SW 1271 (cell line): ENCODE measurements at regions not wholly inside any gene's neighbourhood (a gene's known extent, or its start where the extent isn't known, plus 50 kb on each side); places are given as distances from the start of the nearest gene placed in this dataset.

ENCODE experiments used
- DNase-seq, 2 experiments: peaks; one replicate each; lab custom pipeline; 2025; lab: John Stamatoyannopoulos, UW

DNA sequence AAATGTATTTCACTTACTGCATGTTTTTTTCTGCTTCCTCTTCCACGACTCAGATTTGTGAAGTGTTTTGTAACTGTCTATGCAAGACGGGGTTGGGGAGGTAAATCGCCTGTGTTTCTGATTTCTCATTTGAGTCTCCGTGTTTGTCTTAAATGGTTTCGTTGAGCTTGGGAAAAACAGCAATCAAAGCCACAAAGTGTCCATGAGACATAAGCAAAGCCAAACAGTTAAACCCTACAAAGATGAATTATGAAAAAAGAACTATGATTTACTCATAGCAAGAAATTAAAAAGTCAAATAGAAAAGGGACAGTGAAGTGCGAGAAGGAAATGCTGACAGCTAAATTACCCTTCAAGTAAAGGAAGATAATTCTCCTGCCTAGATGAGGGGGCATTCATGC lies 164.3 kb upstream of the TMPO start:
- no peak for DNase-seq

GRCh38 chr12:98351784-98352183 lies 163.6 kb upstream of the TMPO start:
- DNase-seq = no peak

- DNase-seq = peak; percentile 53 to 77
Observed at GRCh38 chr12:98352218-98352811, 163.1 kb upstream of the TMPO start.

DNA sequence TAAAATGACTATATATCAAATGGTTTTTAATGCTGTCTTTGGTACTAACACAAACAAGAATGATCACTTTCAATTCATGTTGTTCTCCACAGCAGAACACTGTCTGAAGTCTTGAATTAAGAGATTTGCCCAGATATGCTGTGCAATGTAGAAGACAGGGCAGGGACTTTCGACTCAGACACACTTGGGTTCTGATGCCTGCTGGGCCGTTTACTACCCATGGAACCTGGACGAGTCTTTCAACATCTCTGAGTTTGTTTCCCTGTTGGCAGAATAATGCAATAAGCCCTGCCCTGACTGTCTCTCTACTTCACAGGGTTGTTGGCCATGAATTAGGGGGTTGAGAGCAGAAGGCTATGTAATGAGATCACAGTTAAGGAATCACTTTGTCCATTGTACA lies 162.6 kb upstream of the TMPO start:
- no peak for DNase-seq

GRCh38 chr12:98354520-98355035 lies 160.8 kb upstream of the TMPO start:
- DNase-seq = no peak

- DNase-seq = peak in 1 of 2 experiments; percentile 36
Observed at GRCh38 chr12:98355322-98355721, 160.1 kb upstream of the TMPO start.

DNA sequence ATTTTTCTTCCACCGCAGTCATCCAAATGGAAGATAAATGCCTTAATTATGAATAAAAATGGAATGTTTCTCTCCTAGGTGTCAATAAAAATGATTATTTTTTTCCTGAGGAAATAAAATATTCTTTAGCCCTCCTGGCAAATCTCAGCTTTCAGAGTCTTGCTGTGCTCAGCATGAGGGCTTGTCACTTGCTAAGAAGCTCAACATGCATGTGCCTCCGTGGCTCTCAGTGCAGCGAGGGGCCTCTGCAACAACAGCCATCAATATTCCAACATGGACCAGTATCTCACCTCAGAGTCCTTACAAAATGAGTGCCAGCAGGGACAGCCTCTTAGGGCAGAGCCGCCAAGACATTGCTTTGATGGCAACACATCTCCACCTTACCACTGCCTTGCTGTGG lies 159.5 kb upstream of the TMPO start:
- no peak for DNase-seq

DNA sequence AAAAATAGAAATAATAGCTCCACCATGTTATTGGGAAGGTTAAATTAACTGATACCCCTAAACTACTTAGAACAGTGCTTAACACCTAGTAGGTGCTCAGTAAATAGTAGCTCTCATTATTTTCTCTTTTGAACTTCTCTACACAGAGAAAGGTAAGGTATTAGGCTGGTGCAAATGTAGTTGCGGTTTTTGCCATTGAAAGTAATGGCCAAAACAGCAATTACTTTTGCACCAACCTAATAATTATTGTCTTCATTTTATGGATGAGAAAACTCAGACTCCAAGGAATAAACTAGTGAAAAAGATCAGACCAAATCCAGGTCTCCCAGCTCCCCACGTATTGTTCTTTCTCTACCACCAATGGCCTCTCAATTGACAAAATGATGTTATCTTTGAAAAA lies 157.2 kb upstream of the TMPO start:
- no peak for DNase-seq

DNA sequence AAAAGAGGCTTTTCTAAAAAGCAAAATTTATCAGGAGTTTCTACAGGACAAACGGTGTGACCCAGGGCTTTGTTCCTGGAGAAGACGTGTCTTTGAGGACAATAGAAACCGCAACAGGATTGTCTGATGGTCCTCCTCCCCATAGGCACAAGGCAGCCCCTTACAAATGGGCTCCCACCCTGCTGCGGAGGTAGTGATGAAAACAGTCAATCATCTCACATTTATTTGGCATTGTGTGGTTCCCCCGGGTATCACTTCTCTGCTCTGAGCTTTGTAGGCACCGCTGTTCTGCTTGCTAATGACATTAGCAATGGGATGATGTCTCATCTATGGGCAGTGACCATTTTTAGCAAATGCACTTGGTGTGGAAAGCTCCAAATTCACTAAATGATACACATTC lies 155.5 kb upstream of the TMPO start:
- no peak for DNase-seq

GRCh38 chr12:98360401-98360800 lies 155.0 kb upstream of the TMPO start:
- no peak for DNase-seq

DNA sequence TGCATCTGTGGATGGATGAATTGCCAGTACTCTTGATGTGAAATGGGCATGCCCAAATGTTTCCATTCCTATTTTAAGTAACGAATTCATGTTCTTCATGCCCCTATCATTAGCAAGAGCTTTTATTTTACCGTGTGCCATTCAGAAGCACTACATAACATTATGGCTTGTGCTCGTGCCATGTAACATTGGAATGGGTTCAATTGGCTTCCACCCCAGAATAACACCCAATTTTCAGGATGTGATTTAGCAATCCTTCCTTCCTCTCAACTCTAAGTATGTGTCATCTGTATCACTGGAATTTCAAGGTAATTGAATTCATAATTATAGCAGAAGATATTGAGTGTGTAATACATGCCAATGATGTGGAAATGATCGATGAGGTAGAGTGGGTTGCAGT lies 145.8 kb upstream of the TMPO start:
- DNase-seq = no peak

GRCh38 chr12:98370976-98371375 lies 144.4 kb upstream of the TMPO start:
- no peak for DNase-seq

GRCh38 chr12:98371419-98371818 lies 144.0 kb upstream of the TMPO start:
- no peak for DNase-seq

DNA sequence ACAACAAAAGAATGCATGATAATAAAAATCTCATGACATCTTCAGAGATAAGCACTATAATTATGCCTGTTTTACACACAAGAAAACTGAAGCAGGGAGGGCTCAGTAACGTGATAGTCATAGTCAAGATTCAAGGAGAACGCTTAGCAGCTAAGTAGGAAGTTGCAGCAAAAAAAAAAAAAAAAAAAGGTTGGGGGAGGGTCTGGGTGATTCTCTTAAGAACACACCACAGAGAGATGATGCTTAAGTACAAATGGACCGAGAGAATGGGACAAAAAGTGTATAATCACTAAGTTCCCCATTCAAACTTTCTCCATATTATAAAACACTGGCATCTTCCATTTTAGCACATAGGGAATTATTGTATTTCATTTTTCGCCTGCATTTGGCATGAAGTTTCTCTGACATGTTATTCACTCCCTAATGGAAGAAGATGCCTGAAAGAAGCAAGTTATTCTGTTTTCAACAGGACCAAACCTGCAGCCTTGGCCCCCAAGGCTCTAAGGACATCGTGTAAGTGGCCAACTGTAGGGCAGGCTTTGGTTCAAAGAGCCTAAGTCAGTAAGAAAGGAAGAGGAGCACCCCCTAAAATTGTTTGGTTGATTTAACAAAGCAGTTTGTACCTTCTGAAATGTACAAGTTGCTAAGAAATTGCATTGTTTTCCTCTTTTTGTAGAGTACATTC lies 142.9 kb upstream of the TMPO start:
- no peak for DNase-seq

GRCh38 chr12:98373025-98373554 lies 142.3 kb upstream of the TMPO start:
- peak in 1 of 2 experiments; percentile 65 for DNase-seq

- DNase-seq = peak in 1 of 2 experiments; percentile 12
Observed at GRCh38 chr12:98374007-98374406, 141.4 kb upstream of the TMPO start.

GRCh38 chr12:98379106-98379505 lies 136.3 kb upstream of the TMPO start:
- DNase-seq = no peak

- no peak for DNase-seq
Observed at GRCh38 chr12:98385641-98386040, 129.7 kb upstream of the TMPO start.

GRCh38 chr12:98387444-98387843 lies 127.9 kb upstream of the TMPO start:
- DNase-seq = no peak

- DNase-seq = no peak
Observed at GRCh38 chr12:98388126-98388525, 127.3 kb upstream of the TMPO start.

GRCh38 chr12:98389593-98389992 lies 125.8 kb upstream of the TMPO start:
- DNase-seq = no peak

DNA sequence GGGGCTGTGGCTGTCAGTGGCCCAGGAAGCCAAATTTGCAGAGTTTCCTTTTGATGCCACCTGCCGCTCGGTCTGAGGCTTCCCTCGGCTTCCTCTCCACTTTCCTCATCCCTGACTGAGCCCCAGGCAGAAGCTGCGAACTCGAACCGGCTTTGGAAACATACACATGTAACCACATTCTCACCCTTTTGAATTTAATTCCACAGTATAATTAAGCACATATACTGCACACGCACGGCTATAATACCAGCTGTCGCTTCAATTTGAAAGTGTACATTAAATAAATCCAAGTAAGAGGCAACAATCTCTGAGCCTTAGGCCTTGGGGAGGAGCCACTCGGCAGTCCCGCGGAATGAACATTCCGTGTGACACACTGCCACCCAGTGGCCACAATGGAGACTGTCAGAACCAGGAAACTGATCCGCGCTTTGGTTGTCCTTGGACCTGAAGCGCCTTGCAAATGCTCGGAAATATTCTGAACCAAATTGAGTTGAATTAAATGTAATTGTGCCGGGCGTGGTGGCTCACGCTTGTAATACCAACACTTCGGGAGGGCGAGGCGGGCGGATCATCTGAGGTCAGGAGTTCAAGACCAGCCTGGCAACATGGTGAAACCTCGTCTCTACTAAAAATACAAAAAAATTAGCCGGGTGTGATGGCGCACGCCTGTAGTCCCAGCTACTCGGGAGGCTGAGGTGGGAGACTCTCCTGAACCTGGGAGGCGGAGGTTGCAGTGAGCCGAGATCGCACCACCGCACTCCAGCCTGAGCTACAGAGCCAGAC lies 117.9 kb upstream of the TMPO start:
- peak; percentile 62 to 74 for DNase-seq

- peak; percentile 37 to 76 for DNase-seq
Observed at GRCh38 chr12:98399532-98399931, 115.9 kb upstream of the TMPO start.
